ENCODE measurements at regions not wholly inside any gene's neighbourhood (a gene's known extent, or its start where the extent isn't known, plus 50 kb on each side); places are given as distances from the start of the nearest gene placed in this dataset.

GRCh38 chr10:9762966-9763656 lies 1254.6 kb upstream of the CELF2 start:
- FAIRE-seq (no peak), DNase-seq (ENCODE audit: extremely low spot score, insufficient read length, low read depth) (no peak)

DNA sequence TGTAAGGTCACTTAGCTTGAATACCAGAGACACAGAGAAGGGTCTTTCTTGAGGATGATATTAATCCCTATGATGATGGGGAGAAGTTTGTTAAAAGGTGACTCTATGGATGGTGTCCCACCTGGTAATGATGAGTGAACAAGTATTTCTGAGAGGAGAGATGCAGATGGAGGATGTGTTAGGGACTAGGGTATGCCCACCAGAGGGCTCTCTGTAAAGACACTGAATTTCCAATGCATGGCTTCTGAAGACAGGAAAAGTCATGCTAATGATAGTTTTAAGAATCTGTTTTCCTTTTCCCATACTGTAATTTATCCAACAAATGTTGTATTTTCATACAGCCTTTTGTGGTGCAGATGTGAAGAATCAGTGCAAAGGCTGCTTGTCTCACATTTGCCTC lies 1250.9 kb upstream of the CELF2 start:
- FAIRE-seq: no peak
- DNase-seq (ENCODE audit: extremely low spot score, insufficient read length, low read depth): no peak

GRCh38 chr10:9781666-9782065 lies 1236.0 kb upstream of the CELF2 start:
- DNase-seq (ENCODE audit: extremely low spot score, insufficient read length, low read depth): no peak
- no peak for FAIRE-seq

GRCh38 chr10:9786101-9786500 lies 1231.6 kb upstream of the CELF2 start:
- DNase-seq (ENCODE audit: extremely low spot score, insufficient read length, low read depth): no peak

GRCh38 chr10:9786576-9786975 lies 1231.1 kb upstream of the CELF2 start:
- FAIRE-seq: no peak

More at GRCh38 chr10:9786101-9786500, 1231.6 kb upstream of the CELF2 start:
- no peak for FAIRE-seq

DNA sequence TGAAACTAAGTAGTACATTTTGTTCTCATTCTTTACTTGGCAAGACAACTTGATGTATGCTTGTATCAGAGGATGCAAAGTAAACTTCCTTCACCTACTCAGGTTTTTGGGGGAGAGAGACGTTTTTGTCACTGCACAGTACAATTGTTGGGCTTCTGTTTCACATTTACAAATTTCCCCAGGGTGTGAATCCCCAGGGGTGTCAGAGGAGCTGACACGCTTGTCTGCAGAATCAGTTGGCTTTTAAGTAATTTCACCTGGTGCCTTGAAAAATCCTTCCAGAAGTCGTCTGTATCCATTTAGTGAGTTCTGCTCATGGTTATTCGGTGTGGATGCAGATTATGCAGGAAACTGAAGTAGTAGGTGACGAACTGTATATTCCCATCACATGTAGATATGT lies 1227.7 kb upstream of the CELF2 start:
- FAIRE-seq: no peak
- DNase-seq (ENCODE audit: extremely low spot score, insufficient read length, low read depth): no peak

More at GRCh38 chr10:9786576-9786975, 1231.1 kb upstream of the CELF2 start:
- DNase-seq (ENCODE audit: extremely low spot score, insufficient read length, low read depth): no peak

GRCh38 chr10:9792181-9792580 lies 1225.5 kb upstream of the CELF2 start:
- DNase-seq (ENCODE audit: extremely low spot score, insufficient read length, low read depth) (no peak), FAIRE-seq (no peak)

GRCh38 chr10:9796564-9796963 lies 1221.1 kb upstream of the CELF2 start:
- no peak for DNase-seq (ENCODE audit: extremely low spot score, insufficient read length, low read depth)

DNA sequence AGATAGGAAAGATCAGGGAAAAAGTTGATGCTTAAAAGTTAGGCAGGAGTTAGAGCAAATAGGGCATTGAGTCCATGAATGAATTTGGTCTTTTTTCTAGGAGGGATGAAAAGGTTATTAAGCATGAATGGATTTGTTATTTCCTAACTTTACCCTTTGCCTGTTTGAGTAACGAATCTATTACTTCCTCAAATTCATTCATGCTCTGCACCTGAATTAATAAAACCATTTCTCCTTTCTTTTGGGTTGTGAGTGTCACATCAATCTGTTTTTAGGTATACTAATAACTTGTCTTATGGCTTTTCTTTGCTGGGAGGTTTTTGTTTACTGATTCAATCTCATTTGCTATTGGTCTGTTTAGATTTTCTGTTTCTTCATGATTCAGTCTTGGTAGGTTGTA lies 1217.7 kb upstream of the CELF2 start:
- FAIRE-seq (no peak), DNase-seq (ENCODE audit: extremely low spot score, insufficient read length, low read depth) (no peak)

More at GRCh38 chr10:9796564-9796963, 1221.1 kb upstream of the CELF2 start:
- FAIRE-seq: no peak

DNA sequence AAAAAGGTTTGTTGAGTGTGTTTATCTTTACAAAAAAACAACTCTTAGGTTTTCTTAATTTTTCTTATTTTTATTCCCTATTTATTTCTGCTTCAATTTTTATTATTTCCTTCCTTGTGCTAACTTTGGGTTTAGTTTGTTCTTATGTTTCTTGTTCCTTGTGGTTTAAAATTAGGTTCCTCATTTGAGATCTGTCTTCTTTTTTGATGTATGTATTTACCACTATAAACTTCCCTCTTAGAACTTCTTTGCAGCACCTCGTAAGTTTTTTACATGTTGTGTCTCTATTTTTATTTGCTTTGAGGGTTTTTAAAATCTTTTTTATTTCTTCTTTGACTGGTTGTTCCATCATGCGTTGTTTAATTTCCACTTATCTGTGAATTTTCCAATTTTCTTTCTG lies 1217.1 kb upstream of the CELF2 start:
- no peak for FAIRE-seq

DNA sequence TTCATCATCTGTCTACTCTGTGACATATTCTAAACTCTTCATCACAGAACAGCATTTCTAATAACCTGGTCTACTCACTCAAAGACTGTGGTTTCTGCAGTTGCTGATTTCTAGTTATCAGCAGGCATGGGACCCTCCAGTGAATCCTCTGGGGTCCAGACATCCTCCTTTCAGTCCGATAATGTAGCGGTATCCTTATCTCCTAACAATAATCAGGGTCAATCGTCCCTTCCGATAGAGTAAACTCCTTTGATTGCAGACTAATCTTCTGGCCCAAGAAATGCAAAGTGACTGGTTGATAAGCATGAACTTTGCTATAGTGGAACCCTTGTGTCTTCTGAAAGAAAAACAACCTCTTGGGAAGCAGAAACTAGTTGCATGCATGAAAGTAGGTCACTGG lies 1209.8 kb upstream of the CELF2 start:
- FAIRE-seq: no peak
- no peak for DNase-seq (ENCODE audit: extremely low spot score, insufficient read length, low read depth)

More for the DNA sequence above, 1217.1 kb upstream of the CELF2 start:
- DNase-seq (ENCODE audit: extremely low spot score, insufficient read length, low read depth): no peak

- no peak for DNase-seq (ENCODE audit: extremely low spot score, insufficient read length, low read depth)
- FAIRE-seq: no peak
Observed at GRCh38 chr10:9811601-9812000, 1206.1 kb upstream of the CELF2 start.

DNA sequence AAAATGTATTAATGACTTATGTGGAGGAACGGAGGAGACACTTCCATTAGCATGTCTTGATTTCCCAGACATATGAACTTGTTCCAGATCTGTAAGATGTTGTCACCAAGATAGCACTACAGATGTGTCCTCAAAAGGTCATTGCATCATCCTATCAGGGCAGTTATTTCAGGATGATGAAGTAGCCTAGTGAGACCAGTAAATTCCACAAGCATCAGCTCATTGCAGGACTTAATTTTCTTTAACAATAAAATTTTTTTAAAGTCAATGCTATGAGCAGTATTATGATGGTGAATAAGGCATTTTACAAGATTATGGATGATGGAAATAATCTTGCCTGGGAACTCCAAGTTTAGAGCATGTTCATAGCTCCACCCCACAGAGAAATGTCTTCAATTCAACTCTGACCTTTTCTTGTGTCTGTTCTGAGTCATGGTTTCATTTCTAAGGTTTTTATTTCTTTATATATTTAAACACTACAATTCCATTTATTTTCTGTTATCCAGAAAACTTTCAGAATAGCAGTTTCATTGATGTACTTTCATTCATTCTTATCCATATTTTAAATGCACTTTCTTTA lies 1203.3 kb upstream of the CELF2 start:
- FAIRE-seq: no peak
- DNase-seq (ENCODE audit: extremely low spot score, insufficient read length, low read depth): no peak

DNA sequence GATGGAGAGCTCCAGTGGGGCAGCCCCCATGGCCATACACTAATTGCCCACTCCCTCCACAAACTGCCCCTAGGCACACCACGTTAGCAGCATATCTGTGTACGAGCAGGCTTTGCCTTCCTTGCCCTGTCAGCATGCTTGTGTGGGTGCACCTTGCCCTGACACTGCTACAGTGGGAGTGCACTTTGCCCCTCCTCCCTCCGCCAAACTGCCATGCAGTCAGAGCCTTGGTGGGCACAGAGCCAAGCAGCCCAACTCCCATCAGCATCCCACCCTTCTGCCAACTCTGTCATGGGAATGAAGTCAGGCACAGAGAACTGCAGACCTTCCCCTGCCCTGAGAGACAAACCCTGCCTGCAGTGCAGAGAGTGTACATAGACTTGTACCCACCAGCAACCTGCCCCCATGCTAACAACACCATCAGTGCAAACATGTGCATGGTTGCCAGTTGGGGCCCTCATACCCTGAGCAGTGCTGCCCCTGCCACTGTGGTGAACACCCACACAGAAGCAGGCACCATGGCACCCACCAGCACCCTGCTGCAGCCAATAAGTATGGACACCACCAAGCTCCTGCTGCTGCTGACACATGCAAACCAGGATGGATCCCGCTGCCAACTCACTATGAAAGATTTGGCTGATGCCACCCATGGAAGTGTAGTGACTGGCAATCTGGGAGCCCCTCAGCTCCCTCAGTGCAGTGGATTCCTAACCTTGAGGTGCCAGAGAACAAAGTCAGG lies 1197.7 kb upstream of the CELF2 start:
- DNase-seq (ENCODE audit: extremely low spot score, insufficient read length, low read depth) (no peak), FAIRE-seq (no peak)

DNA sequence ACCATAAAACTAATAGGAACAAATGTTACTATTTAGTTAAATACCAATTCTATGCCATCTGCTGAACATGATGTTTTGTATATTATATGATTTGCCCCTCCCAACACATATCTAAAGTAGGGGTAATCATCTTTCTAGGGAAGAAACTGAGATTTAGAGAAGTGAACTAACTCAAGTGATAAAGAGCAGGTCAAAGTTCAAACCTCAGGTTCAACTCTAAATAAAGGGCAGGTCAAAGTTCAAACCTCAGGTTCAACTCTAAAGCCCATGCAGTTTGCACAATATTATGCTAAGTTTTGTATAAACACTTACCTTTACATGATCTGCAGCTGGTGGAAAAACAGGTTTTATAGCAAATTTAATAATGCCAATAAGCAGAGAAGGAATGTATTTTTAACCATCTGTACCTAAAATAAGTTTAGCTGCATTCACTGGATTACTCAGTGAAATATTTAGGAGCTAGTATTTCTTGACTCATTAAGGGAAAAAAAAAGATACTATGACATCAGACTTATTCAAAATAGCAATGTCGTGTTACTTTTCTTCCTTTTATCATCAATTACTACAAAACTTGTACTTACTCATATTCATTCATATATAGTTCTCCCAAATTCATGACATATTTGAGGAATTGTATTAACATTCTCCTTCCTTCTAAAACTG lies 1194.3 kb upstream of the CELF2 start:
- DNase-seq (ENCODE audit: extremely low spot score, insufficient read length, low read depth) (no peak), FAIRE-seq (no peak)

GRCh38 chr10:9824631-9825071 lies 1193.0 kb upstream of the CELF2 start:
- FAIRE-seq: no peak
- no peak for DNase-seq (ENCODE audit: extremely low spot score, insufficient read length, low read depth)

- FAIRE-seq (no peak), DNase-seq (ENCODE audit: extremely low spot score, insufficient read length, low read depth) (no peak)
Observed at GRCh38 chr10:9825491-9826018, 1192.1 kb upstream of the CELF2 start.

DNA sequence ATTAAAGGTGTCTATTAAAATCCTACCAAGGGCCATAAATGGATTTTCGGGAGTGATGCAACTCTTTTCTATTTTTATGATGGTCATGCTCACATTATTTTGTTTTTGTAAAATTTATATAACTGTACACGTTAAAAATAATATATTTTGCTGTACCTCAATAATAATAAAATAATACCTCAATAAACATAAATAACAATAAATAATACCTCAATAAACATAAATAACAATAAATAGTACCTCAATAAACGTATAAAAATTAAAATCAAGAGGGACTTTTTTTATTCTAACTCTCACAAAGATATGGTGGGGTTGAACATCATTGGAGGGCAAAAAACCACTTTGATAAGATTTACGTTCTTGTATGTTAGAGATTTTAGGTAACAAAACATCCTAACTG lies 1189.6 kb upstream of the CELF2 start:
- FAIRE-seq (no peak), DNase-seq (ENCODE audit: extremely low spot score, insufficient read length, low read depth) (no peak)

DNA sequence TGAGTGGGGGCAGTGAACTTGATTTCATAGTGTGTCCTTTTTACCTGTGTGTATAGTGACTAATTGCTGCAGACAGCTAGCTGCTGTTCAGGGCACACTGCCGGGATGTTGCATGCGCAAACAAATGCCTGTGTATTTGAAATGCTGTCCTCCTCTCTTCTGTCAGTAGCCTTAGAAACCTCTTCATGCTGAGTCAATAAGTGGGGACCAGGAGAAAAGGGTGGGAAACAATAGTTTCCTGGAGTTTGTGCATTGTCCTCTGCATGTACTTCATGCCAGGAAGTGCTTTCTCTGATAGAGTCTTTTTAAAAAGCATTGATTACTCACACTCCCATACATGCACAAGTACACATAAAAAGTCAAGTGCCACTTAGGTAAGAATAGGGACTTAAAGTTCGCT lies 1183.7 kb upstream of the CELF2 start:
- DNase-seq (ENCODE audit: extremely low spot score, insufficient read length, low read depth) (no peak), FAIRE-seq (no peak)

GRCh38 chr10:9834434-9834833 lies 1183.2 kb upstream of the CELF2 start:
- DNase-seq (ENCODE audit: extremely low spot score, insufficient read length, low read depth): no peak
- no peak for FAIRE-seq

Measured in GM18507 (cell line).